CD4-positive, alpha-beta T cell (primary cell): ENCODE measurements at regions not wholly inside any gene's neighbourhood (a gene's known extent, or its start where the extent isn't known, plus 50 kb on each side); places are given as distances from the start of the nearest gene placed in this dataset.

Experiments
- ATAC-seq: fragments of 200-7000 bp; cut with Tn5 transposase; one replicate; pipeline ENCODE4 v1.10.0; 2022; ENCODE audit warnings: mild to moderate bottlenecking; ENCODE audit not compliant: poor library complexity
- CTCF ChIA-PET: fragments of 350-600 bp; sonication (Branson Sonifier 250); formaldehyde crosslinking; loops from one replicate; lab custom pipeline; 2021; ENCODE audit warnings: antibody characterized with exemption, inconsistent platforms; lab: Charles Lee
- POLR2A ChIA-PET: fragments of 350-600 bp; sonication (Branson Sonifier 250); formaldehyde crosslinking; loops from one replicate; lab custom pipeline; 2021; ENCODE audit warnings: antibody characterized with exemption, inconsistent platforms; lab: Charles Lee
- DNase-seq, 14 experiments: peaks; one replicate each; pipeline ENCODE4 v3.0.0-alpha.2; 2013 to 2020; ENCODE audit warnings: mixed read lengths in 2 of 14
- H3K27ac ChIP-seq, 2 donors: one replicate each; pipeline versions ENCODE4 v1.5.1 to v1.7.0; 2013; ENCODE audit warnings: low read length in 2 of 2, low read depth in 1 of 2, mild to moderate bottlenecking in 1 of 2
- H3K27me3 ChIP-seq, 2 experiments: 1 replicate in 1 of 2; 2 replicates in 1 of 2; pipeline versions ENCODE4 v1.6.1 to v1.7.0; 2013; ENCODE audit warnings: low read length in 2 of 2, control low read depth in 1 of 2, mild to moderate bottlenecking in 1 of 2, moderate library complexity in 1 of 2; ENCODE audit not compliant: insufficient read depth in 2 of 2, control insufficient read depth in 1 of 2
- H3K36me3 ChIP-seq: one replicate; pipeline ENCODE4 v1.6.1; 2013; ENCODE audit warnings: low read length, control low read depth; ENCODE audit not compliant: insufficient read depth
- H3K4me1 ChIP-seq: one replicate; pipeline ENCODE4 v1.6.1; 2013; ENCODE audit warnings: low read length, control low read depth; ENCODE audit not compliant: insufficient read depth
- H3K4me3 ChIP-seq: one replicate; pipeline ENCODE4 v1.5.1; 2013; ENCODE audit warnings: mild to moderate bottlenecking, low read length, moderate library complexity
- H3K9me3 ChIP-seq, 2 experiments: 1 replicate in 1 of 2; 2 replicates in 1 of 2; pipeline versions ENCODE4 v1.6.1 to v1.7.0; 2013; ENCODE audit warnings: low read length in 2 of 2, mild to moderate bottlenecking in 2 of 2, control low read depth in 1 of 2, moderate library complexity in 1 of 2; ENCODE audit not compliant: control insufficient read depth in 1 of 2, insufficient read depth in 1 of 2
- H3K27ac Mint-ChIP-seq: one replicate; pipeline ENCODE4 v1.8.0; 2020; ENCODE audit warnings: mixed read lengths
- H3K27me3 Mint-ChIP-seq: one replicate; pipeline ENCODE4 v1.8.0; 2021; ENCODE audit warnings: mixed read lengths
- H3K36me3 Mint-ChIP-seq: one replicate; pipeline ENCODE4 v1.8.0; 2021; ENCODE audit warnings: low read depth, mixed read lengths
- H3K4me1 Mint-ChIP-seq: one replicate; pipeline ENCODE4 v1.8.0; 2021; ENCODE audit warnings: low read depth, mixed read lengths
- H3K4me3 Mint-ChIP-seq: one replicate; pipeline ENCODE4 v1.8.0; 2020; ENCODE audit warnings: mild to moderate bottlenecking, mixed read lengths
- H3K9me3 Mint-ChIP-seq: one replicate; pipeline ENCODE4 v1.8.0; 2020; ENCODE audit warnings: mixed read lengths
- CTCF ChIP-seq: fragments of 200-600 bp; IDR thresholded peaks from one replicate; pipeline ENCODE4 v1.8.0; 2022; ENCODE audit warnings: antibody characterized with exemption, mild to moderate bottlenecking
- intact Hi-C, 2 experiments: fragments of 100-400 bp; cut with DNase I in 1 of 2; cut with micrococcal nuclease in 1 of 2; formaldehyde crosslinking; loops; one replicate each; pipeline versions ENCODE4 v1.15.1 to v1.9.0; 2023 to 2025; cut with DNase I, micrococcal nuclease

- TF ChIP-seq CTCF, result no peak
- H3K36me3 Mint-ChIP-seq, result no peaks in the 10 kb centered on the region
- ChIA-PET CTCF (no interaction called here), POLR2A (no interaction called here)
- Histone ChIP-seq H3K27me3 (no peaks in the 10 kb centered on the region), H3K36me3 (no peaks in the 10 kb centered on the region), H3K27ac (no peak overlapping the region), H3K9me3 (no peaks in the 10 kb centered on the region), H3K4me3 (no peak overlapping the region), H3K4me1 (no peaks in the 10 kb centered on the region)
- no peaks in the 10 kb centered on the region for H3K4me1 Mint-ChIP-seq
- intact Hi-C loops, result no loop called here
- peaks cover 16% of the 10 kb centered on the region for H3K27me3 Mint-ChIP-seq
- ATAC-seq (no peak), DNase-seq (no peak)
- no peak overlapping the region for H3K4me3 Mint-ChIP-seq
- H3K9me3 Mint-ChIP-seq, result no peaks in the 10 kb centered on the region
- H3K27ac Mint-ChIP-seq, result no peak overlapping the region
Observed at GRCh38 chr6:98586163-98586562, 248.2 kb upstream of the POU3F2 start.

GRCh38 chr6:98587555-98587954 lies 246.8 kb upstream of the POU3F2 start:
- no peaks in the 10 kb centered on the region for H3K36me3 Mint-ChIP-seq
- H3K4me1 Mint-ChIP-seq, result no peaks in the 10 kb centered on the region
- H3K27ac ChIP-seq, result no peak overlapping the region
- POLR2A ChIA-PET, result no interaction called here
- H3K9me3 Mint-ChIP-seq, result no peaks in the 10 kb centered on the region
- no peaks in the 10 kb centered on the region for H3K9me3 ChIP-seq
- H3K27ac Mint-ChIP-seq, result no peak overlapping the region
- no peak for DNase-seq
- no peaks in the 10 kb centered on the region for H3K27me3 ChIP-seq
- no peaks in the 10 kb centered on the region for H3K36me3 ChIP-seq
- H3K27me3 Mint-ChIP-seq, result peaks cover 16% of the 10 kb centered on the region
- ATAC-seq, result no peak
- H3K4me3 ChIP-seq, result no peak overlapping the region
- TF ChIP-seq CTCF, result no peak
- intact Hi-C loops, result no loop called here
- H3K4me3 Mint-ChIP-seq, result no peak overlapping the region
- CTCF ChIA-PET, result no interaction called here
- H3K4me1 ChIP-seq, result no peaks in the 10 kb centered on the region

GRCh38 chr6:98589536-98589935 lies 244.8 kb upstream of the POU3F2 start:
- no peak for TF ChIP-seq CTCF
- Histone ChIP-seq H3K36me3 (no peaks in the 10 kb centered on the region), H3K4me1 (no peaks in the 10 kb centered on the region), H3K27me3 (no peaks in the 10 kb centered on the region), H3K4me3 (no peak overlapping the region), H3K9me3 (no peaks in the 10 kb centered on the region), H3K27ac (no peak overlapping the region)
- H3K36me3 Mint-ChIP-seq, result no peaks in the 10 kb centered on the region
- ATAC-seq (no peak), DNase-seq (no peak)
- H3K4me1 Mint-ChIP-seq, result no peaks in the 10 kb centered on the region
- H3K9me3 Mint-ChIP-seq, result no peaks in the 10 kb centered on the region
- ChIA-PET CTCF (no interaction called here), POLR2A (no interaction called here)
- no peak overlapping the region for H3K27ac Mint-ChIP-seq
- intact Hi-C loops, result no loop called here
- H3K4me3 Mint-ChIP-seq, result no peak overlapping the region
- peaks cover 12% of the 10 kb centered on the region for H3K27me3 Mint-ChIP-seq
